Astrocyte (in vitro differentiated cells and primary cell): ENCODE measurements at regions not wholly inside any gene's neighbourhood (a gene's known extent, or its start where the extent isn't known, plus 50 kb on each side); places are given as distances from the start of the nearest gene placed in this dataset.

Experiments
- DNase-seq: peaks from one replicate; pipeline ENCODE4 v3.0.0-alpha.2; 2010; ENCODE audit warnings: low read depth
- FAIRE-seq: peaks from 2 replicates; lab custom pipeline; 2011; peaks lifted over from hg19 to GRCh38; lab: Jason Lieb, UNC
- H2AFZ ChIP-seq: 2 replicates; pipeline ENCODE4 v1.6.0; 2012; ENCODE audit warnings: low read depth, low read length, inconsistent platforms
- H3K27ac ChIP-seq: 2 replicates; pipeline ENCODE4 v1.5.1; 2011; ENCODE audit warnings: low read depth, low read length, inconsistent platforms
- H3K27me3 ChIP-seq: 2 replicates; pipeline ENCODE4 v1.6.0; 2011; ENCODE audit warnings: low read length, inconsistent platforms; ENCODE audit not compliant: insufficient read depth
- H3K36me3 ChIP-seq: 2 replicates; pipeline ENCODE4 v1.5.1; 2011; ENCODE audit warnings: low read length, inconsistent platforms; ENCODE audit not compliant: insufficient read depth
- H3K4me1 ChIP-seq: 2 replicates; pipeline ENCODE4 v1.5.1; 2011; ENCODE audit warnings: low read length, inconsistent platforms; ENCODE audit not compliant: insufficient read depth
- H3K4me2 ChIP-seq: 2 replicates; pipeline ENCODE4 v1.6.0; 2012; ENCODE audit warnings: low read length, inconsistent platforms
- H3K4me3 ChIP-seq: 2 replicates; pipeline ENCODE4 v1.5.1; 2011; ENCODE audit warnings: low read depth, mild to moderate bottlenecking, low read length, inconsistent platforms; ENCODE audit not compliant: insufficient read depth
- H3K79me2 ChIP-seq: 2 replicates; pipeline ENCODE4 v1.6.0; 2012; ENCODE audit warnings: mild to moderate bottlenecking, low read length, inconsistent platforms; ENCODE audit not compliant: insufficient read depth
- H3K9ac ChIP-seq: 2 replicates; pipeline ENCODE4 v1.6.0; 2012; ENCODE audit warnings: mild to moderate bottlenecking, low read length, inconsistent platforms
- H3K9me3 ChIP-seq: 2 replicates; pipeline ENCODE4 v1.5.1; 2012; ENCODE audit warnings: low read depth, mild to moderate bottlenecking, low read length, inconsistent platforms; ENCODE audit not compliant: insufficient read depth
- H4K20me1 ChIP-seq: 2 replicates; pipeline ENCODE4 v1.6.0; 2012; ENCODE audit warnings: low read length, inconsistent platforms; ENCODE audit not compliant: insufficient read depth
- H3K27ac Mint-ChIP-seq: one replicate; pipeline ENCODE4 v1.8.0; 2021; ENCODE audit warnings: mild to moderate bottlenecking, mixed read lengths; ENCODE audit not compliant: unreplicated experiment
- H3K27me3 Mint-ChIP-seq: one replicate; pipeline ENCODE4 v1.8.0; 2021; ENCODE audit warnings: low read depth, mixed read lengths; ENCODE audit not compliant: unreplicated experiment
- H3K36me3 Mint-ChIP-seq: one replicate; pipeline ENCODE4 v1.8.0; 2021; ENCODE audit warnings: low read depth, mixed read lengths; ENCODE audit not compliant: unreplicated experiment
- H3K4me1 Mint-ChIP-seq: one replicate; pipeline ENCODE4 v1.8.0; 2021; ENCODE audit warnings: low read depth, mixed read lengths; ENCODE audit not compliant: unreplicated experiment
- H3K4me3 Mint-ChIP-seq: one replicate; pipeline ENCODE4 v1.8.0; 2021; ENCODE audit warnings: mild to moderate bottlenecking, moderate library complexity, mixed read lengths; ENCODE audit not compliant: unreplicated experiment
- H3K9me3 Mint-ChIP-seq: one replicate; pipeline ENCODE4 v1.8.0; 2021; ENCODE audit warnings: mild to moderate bottlenecking, mixed read lengths; ENCODE audit not compliant: unreplicated experiment
- EZH2 ChIP-seq: IDR thresholded peaks from 2 replicates; pipeline ENCODE4 v1.6.1; 2012; ENCODE audit warnings: mild to moderate bottlenecking, low read length, inconsistent platforms; ENCODE audit not compliant: insufficient read depth
- TF ChIP-seq, protein P1 (sequence below): IDR thresholded peaks from 2 replicates; pipeline ENCODE4 v1.5.1; 2011; ENCODE audit warnings: low read depth, mild to moderate bottlenecking, inconsistent platforms, low read length, moderate library complexity; ENCODE audit not compliant: insufficient read depth

DNA sequence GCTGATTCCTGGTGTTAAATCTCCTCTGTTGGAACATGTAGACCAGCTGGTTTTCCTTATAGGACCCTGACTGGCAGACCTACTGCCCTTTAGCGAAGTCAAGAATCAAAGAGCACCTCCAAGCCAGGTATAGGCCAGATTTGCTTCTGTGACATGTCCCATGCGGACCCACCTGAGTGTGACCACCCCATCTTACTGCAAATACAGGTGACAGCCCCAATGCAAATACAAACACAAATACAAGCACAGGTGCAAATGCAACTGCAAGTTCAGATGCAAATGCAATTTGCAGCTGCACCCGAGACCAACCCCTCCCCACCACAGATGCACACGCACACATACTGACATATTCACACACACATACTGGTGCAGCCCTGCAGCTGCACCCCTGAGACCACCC, 72.3 kb downstream of the SIK1 start:
- no peaks in the 10 kb centered on the region for H3K9me3 ChIP-seq
- no peak overlapping the region for H2AFZ ChIP-seq
- DNase-seq = no peak
- no peak for FAIRE-seq
- H3K4me2 ChIP-seq = no peak overlapping the region
- no peak overlapping the region for H3K4me3 ChIP-seq
- TF ChIP-seq, protein P1, sequence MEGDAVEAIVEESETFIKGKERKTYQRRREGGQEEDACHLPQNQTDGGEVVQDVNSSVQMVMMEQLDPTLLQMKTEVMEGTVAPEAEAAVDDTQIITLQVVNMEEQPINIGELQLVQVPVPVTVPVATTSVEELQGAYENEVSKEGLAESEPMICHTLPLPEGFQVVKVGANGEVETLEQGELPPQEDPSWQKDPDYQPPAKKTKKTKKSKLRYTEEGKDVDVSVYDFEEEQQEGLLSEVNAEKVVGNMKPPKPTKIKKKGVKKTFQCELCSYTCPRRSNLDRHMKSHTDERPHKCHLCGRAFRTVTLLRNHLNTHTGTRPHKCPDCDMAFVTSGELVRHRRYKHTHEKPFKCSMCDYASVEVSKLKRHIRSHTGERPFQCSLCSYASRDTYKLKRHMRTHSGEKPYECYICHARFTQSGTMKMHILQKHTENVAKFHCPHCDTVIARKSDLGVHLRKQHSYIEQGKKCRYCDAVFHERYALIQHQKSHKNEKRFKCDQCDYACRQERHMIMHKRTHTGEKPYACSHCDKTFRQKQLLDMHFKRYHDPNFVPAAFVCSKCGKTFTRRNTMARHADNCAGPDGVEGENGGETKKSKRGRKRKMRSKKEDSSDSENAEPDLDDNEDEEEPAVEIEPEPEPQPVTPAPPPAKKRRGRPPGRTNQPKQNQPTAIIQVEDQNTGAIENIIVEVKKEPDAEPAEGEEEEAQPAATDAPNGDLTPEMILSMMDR = no peak
- TF ChIP-seq EZH2 = no peak
- H3K27me3 ChIP-seq = peaks cover 7% of the 10 kb centered on the region
- no peak overlapping the region for H3K27ac Mint-ChIP-seq
- no peak overlapping the region for H3K4me3 Mint-ChIP-seq
- no peak overlapping the region for H3K9ac ChIP-seq
- H3K27me3 Mint-ChIP-seq = peaks cover 32% of the 10 kb centered on the region
- H3K9me3 Mint-ChIP-seq = peaks cover 5% of the 10 kb centered on the region
- no peaks in the 10 kb centered on the region for H3K4me1 ChIP-seq
- H3K36me3 ChIP-seq = no peaks in the 10 kb centered on the region
- no peaks in the 10 kb centered on the region for H3K36me3 Mint-ChIP-seq
- H3K27ac ChIP-seq = no peak overlapping the region
- no peaks in the 10 kb centered on the region for H3K79me2 ChIP-seq
- no peaks in the 10 kb centered on the region for H4K20me1 ChIP-seq
- no peaks in the 10 kb centered on the region for H3K4me1 Mint-ChIP-seq

DNA sequence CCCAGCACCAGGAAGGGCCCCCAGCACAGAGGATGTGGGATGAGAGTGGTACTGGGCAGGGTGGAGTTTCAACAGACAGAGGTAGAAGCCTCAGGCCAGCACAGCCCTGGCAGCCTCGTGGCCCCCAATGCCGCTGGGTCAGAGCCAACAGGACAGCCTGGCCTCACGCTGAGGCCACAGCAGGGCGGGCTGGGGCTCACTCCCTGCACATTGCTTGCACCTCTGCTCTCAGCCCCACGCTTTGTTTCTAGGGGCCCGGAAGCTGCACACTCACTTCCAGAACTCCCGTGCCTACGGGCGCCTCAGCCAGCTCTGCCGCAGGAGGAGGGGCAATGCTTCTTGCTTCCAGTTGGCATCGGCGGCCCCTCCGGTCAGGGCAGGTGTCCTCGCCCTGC, 72.9 kb downstream of the SIK1 start:
- Mint-ChIP-seq H3K27me3 (peaks cover 27% of the 10 kb centered on the region), H3K9me3 (peaks cover 5% of the 10 kb centered on the region), H3K36me3 (no peaks in the 10 kb centered on the region), H3K4me1 (no peaks in the 10 kb centered on the region), H3K27ac (no peak overlapping the region), H3K4me3 (no peak overlapping the region)
- Histone ChIP-seq H4K20me1 (no peaks in the 10 kb centered on the region), H3K4me3 (no peak overlapping the region), H3K79me2 (no peaks in the 10 kb centered on the region), H3K36me3 (no peaks in the 10 kb centered on the region), H3K9ac (no peak overlapping the region), H3K9me3 (no peaks in the 10 kb centered on the region), H3K27ac (no peak overlapping the region), H3K4me2 (no peak overlapping the region), H3K27me3 (peaks cover 7% of the 10 kb centered on the region), H2AFZ (no peak overlapping the region), H3K4me1 (no peaks in the 10 kb centered on the region)
- TF ChIP-seq EZH2 = no peak
- DNase-seq = no peak
- no peak for FAIRE-seq

DNA sequence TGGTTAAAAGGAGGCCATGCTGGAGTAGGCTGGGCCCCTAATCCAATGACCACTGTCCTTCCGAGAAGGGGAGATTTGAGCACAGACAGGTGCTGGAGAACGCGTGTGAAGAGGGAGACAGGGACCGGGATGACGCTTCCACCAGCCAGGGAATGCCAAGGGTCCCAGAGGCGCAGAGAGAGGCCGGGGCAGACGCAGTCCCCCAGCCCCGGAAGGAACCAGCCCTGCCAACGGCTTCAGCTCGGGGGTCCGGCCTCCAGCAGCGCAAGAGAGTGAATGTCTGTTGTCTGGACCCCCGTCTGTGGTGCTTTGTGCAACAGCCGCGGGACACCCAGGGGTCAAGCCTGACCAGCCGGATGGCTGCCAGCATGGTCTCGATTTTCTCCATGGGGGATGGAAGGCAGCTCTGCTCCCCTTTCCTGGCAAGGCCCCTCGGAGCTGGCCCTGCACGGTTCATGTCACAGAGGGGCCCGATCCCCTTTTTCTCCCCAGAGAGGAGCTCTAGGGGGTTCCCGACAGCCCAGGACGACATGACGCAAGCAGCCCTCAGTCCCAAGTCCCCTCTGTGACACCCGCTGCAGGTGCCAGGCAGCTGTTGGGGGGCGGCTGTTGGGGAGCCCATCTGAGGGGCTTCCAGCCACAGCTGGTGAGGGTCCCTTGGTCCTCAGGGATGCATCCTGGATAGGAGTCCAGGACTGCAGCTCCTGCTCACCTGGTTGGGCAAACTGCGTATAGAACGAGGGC, 73.5 kb downstream of the SIK1 start:
- H3K36me3 Mint-ChIP-seq = no peaks in the 10 kb centered on the region
- no peak overlapping the region for H3K4me3 ChIP-seq
- no peaks in the 10 kb centered on the region for H4K20me1 ChIP-seq
- no peak overlapping the region for H3K27ac Mint-ChIP-seq
- TF ChIP-seq EZH2 = no peak
- TF ChIP-seq, protein P1 = no peak
- no peak overlapping the region for H2AFZ ChIP-seq
- no peaks in the 10 kb centered on the region for H3K36me3 ChIP-seq
- no peak overlapping the region for H3K4me2 ChIP-seq
- no peaks in the 10 kb centered on the region for H3K9me3 ChIP-seq
- H3K27me3 ChIP-seq = peaks cover 7% of the 10 kb centered on the region
- no peaks in the 10 kb centered on the region for H3K4me1 ChIP-seq
- peaks cover 23% of the 10 kb centered on the region for H3K27me3 Mint-ChIP-seq
- no peak overlapping the region for H3K27ac ChIP-seq
- no peak overlapping the region for H3K9ac ChIP-seq
- peaks cover 5% of the 10 kb centered on the region for H3K9me3 Mint-ChIP-seq
- DNase-seq = no peak
- H3K4me3 Mint-ChIP-seq = no peak overlapping the region
- FAIRE-seq = no peak
- H3K4me1 Mint-ChIP-seq = no peaks in the 10 kb centered on the region
- H3K79me2 ChIP-seq = no peaks in the 10 kb centered on the region
